SK-N-MC (cell line): ENCODE measurements at regions not wholly inside any gene's neighbourhood (a gene's known extent, or its start where the extent isn't known, plus 50 kb on each side); places are given as distances from the start of the nearest gene placed in this dataset.

Experiments used
- EZH2 ChIP-seq: fragments of 200-600 bp; sonication (generic); IDR thresholded peaks from one replicate; pipeline ENCODE4 v1.6.1; 2017; ENCODE audit warnings: antibody characterized with exemption
- POLR2AphosphoS5 ChIP-seq: IDR thresholded peaks from 2 replicates; pipeline ENCODE4 v1.6.1; 2012; ENCODE audit warnings: mild to moderate bottlenecking, low read depth, low read length, borderline replicate concordance

- TF ChIP-seq POLR2AphosphoS5: no peak
- no peak for TF ChIP-seq EZH2
These were observed 145.4 kb downstream of the BUB3 start for GRCh38 chr10:123299598-123299997.
